ENCODE measurements at regions not wholly inside any gene's neighbourhood (a gene's known extent, or its start where the extent isn't known, plus 50 kb on each side); places are given as distances from the start of the nearest gene placed in this dataset.

GRCh38 chr4:117203231-117203630 is 117.9 kb upstream of the TRAM1L1 start:
- no peaks in the 10 kb centered on the region for H4K20me1 ChIP-seq (ENCODE audit: insufficient read depth, low read length)
- intact Hi-C loops (cut with micrococcal nuclease; ENCODE audit: unreplicated experiment) = no loop called here
- H2AFZ ChIP-seq (ENCODE audit: low read length) = no peak overlapping the region
- H3K79me2 ChIP-seq (ENCODE audit: insufficient read depth, low read depth, low read length) = no peaks in the 10 kb centered on the region
- H3K36me3 ChIP-seq (ENCODE audit: insufficient read depth, low read length) = no peaks in the 10 kb centered on the region
- no peaks in the 10 kb centered on the region for H3K9me3 ChIP-seq (ENCODE audit: low read length)
- no peak overlapping the region for H3K27ac ChIP-seq (ENCODE audit: low read depth, low read length, poor library complexity, severe bottlenecking)
- ChIA-PET CTCF (ENCODE audit: unreplicated experiment) (no interaction called here), POLR2A (interaction anchor here (0.6 kb wide), 1 partner anchor 37 kb away, joined by 4 read pairs; no protein-coding TSS in a partner anchor)
- no TSS peak for BruUV-seq (replicated peaks)
- no peaks in the 10 kb centered on the region for H3K4me1 ChIP-seq (ENCODE audit: insufficient read depth, low read length, poor library complexity, severe bottlenecking)
- H3K9me2 ChIP-seq (ENCODE audit: insufficient read depth, low read length) = no peaks in the 10 kb centered on the region
- H3K4me3 ChIP-seq (ENCODE audit: low read depth, low read length, poor library complexity, severe bottlenecking) = no peak overlapping the region
- no peak for DNase-seq (ENCODE audit: low spot score)
- TF ChIP-seq EZH2phosphoT487 (IDR thresholded peaks at IDR 0.05; ENCODE audit: borderline replicate concordance, low read depth, low read length) (no peak), CTCF (conservative IDR thresholded peaks at IDR 0.05; ENCODE audit: low read length) (no peak)
- no peak overlapping the region for H3K4me2 ChIP-seq (ENCODE audit: low read length)

GRCh38 chr4:117210551-117210950 is 125.2 kb upstream of the TRAM1L1 start:
- H2AFZ ChIP-seq (ENCODE audit: low read length) = no peak overlapping the region
- H3K4me3 ChIP-seq (ENCODE audit: low read depth, low read length, poor library complexity, severe bottlenecking) = no peak overlapping the region
- intact Hi-C loops (cut with micrococcal nuclease; ENCODE audit: unreplicated experiment) = no loop called here
- ChIA-PET POLR2A (no interaction called here), CTCF (ENCODE audit: unreplicated experiment) (no interaction called here)
- H4K20me1 ChIP-seq (ENCODE audit: insufficient read depth, low read length) = no peaks in the 10 kb centered on the region
- H3K4me2 ChIP-seq (ENCODE audit: low read length) = no peak overlapping the region
- H3K36me3 ChIP-seq (ENCODE audit: insufficient read depth, low read length) = no peaks in the 10 kb centered on the region
- H3K9me3 ChIP-seq (ENCODE audit: low read length) = no peaks in the 10 kb centered on the region
- H3K4me1 ChIP-seq (ENCODE audit: insufficient read depth, low read length, poor library complexity, severe bottlenecking) = no peaks in the 10 kb centered on the region
- H3K79me2 ChIP-seq (ENCODE audit: insufficient read depth, low read depth, low read length) = no peaks in the 10 kb centered on the region
- no peaks in the 10 kb centered on the region for H3K9me2 ChIP-seq (ENCODE audit: insufficient read depth, low read length)
- no peak for TF ChIP-seq CTCF (conservative IDR thresholded peaks at IDR 0.05; ENCODE audit: low read length)
- TF ChIP-seq EZH2phosphoT487 (IDR thresholded peaks at IDR 0.05; ENCODE audit: borderline replicate concordance, low read depth, low read length) = no peak
- H3K27ac ChIP-seq (ENCODE audit: low read depth, low read length, poor library complexity, severe bottlenecking) = no peak overlapping the region
- BruUV-seq (replicated peaks) = no TSS peak
- no peak for DNase-seq (ENCODE audit: low spot score)

- no peaks in the 10 kb centered on the region for H3K9me2 ChIP-seq (ENCODE audit: insufficient read depth, low read length)
- POLR2A ChIA-PET = no interaction called here
- intact Hi-C loops (cut with micrococcal nuclease; ENCODE audit: unreplicated experiment) = no loop called here
- TF ChIP-seq CTCF (conservative IDR thresholded peaks at IDR 0.05; ENCODE audit: low read length) (no peak), EZH2phosphoT487 (IDR thresholded peaks at IDR 0.05; ENCODE audit: borderline replicate concordance, low read depth, low read length) (no peak)
- DNase-seq (ENCODE audit: low spot score) = no peak
- H3K4me1 ChIP-seq (ENCODE audit: insufficient read depth, low read length, poor library complexity, severe bottlenecking) = no peaks in the 10 kb centered on the region
- no peak overlapping the region for H3K4me3 ChIP-seq (ENCODE audit: low read depth, low read length, poor library complexity, severe bottlenecking)
- no peaks in the 10 kb centered on the region for H4K20me1 ChIP-seq (ENCODE audit: insufficient read depth, low read length)
- no peak overlapping the region for H3K27ac ChIP-seq (ENCODE audit: low read depth, low read length, poor library complexity, severe bottlenecking)
- H2AFZ ChIP-seq (ENCODE audit: low read length) = no peak overlapping the region
- H3K9me3 ChIP-seq (ENCODE audit: low read length) = no peaks in the 10 kb centered on the region
- no peak overlapping the region for H3K4me2 ChIP-seq (ENCODE audit: low read length)
- CTCF ChIA-PET (ENCODE audit: unreplicated experiment) = no interaction called here
- no TSS peak for BruUV-seq (replicated peaks)
- H3K79me2 ChIP-seq (ENCODE audit: insufficient read depth, low read depth, low read length) = no peaks in the 10 kb centered on the region
- H3K36me3 ChIP-seq (ENCODE audit: insufficient read depth, low read length) = no peaks in the 10 kb centered on the region
These were observed 138.9 kb upstream of the TRAM1L1 start for GRCh38 chr4:117224256-117224655.
